ENCODE measurements at regions not wholly inside any gene's neighbourhood (a gene's known extent, or its start where the extent isn't known, plus 50 kb on each side); places are given as distances from the start of the nearest gene placed in this dataset.
A peak's percentile ranks its signal among the peaks of the same experiment; 100 is the strongest.

DNA sequence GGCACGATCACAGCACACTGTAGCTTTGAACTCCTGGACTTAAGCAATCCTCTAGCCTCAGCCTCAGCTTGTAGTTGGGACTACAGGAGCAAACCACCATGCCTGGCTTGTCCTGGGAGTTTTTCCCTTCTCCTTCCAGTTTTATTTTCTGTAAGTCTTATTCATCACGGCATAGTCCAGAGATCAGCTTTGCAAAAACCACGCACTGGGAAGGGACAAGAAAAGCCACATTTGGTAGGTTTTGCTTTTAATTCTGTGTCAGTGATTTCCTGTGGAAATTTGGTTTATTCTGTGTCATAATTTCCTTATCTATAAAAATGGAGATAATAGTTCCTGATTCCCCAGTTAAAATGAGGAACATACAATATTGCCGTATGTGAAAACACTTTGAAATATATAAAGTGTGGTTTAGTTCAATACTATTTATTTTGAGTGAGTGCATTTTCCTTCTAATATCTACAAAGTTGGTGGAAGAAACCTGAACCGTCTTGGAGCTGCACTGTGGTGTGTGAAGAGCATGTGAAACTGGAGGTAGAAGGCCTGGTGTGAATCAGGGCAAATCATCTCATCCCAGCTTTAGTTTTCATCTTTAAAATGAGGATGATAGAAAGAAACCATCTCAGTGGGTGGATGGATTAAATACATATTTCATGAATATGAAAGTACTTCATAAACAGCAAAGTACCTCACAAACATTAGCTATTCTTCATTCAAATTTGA is 92.8 kb upstream of the ELL2 start:
- H3K4me1 ChIP-seq (ENCODE audit: control insufficient read depth in 1 of 2, low read depth in 2 of 2) = peaks cover 22 to 52% of the 10 kb centered on the region in 2 donors
- H3K9me3 ChIP-seq = no peaks in the 10 kb centered on the region
- H3K4me3 ChIP-seq = peak overlapping the region; percentile 37
- peak overlapping the region; percentile 58 to 74 for H3K27ac ChIP-seq
- DNase-seq (ENCODE audit: low spot score) (no peak), ATAC-seq (ENCODE audit: insufficient number of reproducible peaks, low FRiP score, low read depth) (no peak)
- TF ChIP-seq CTCF (IDR thresholded peaks at IDR 0.05) = no peak
- H3K27me3 ChIP-seq (replicated peaks; ENCODE audit: insufficient read depth) = no peaks in the 10 kb centered on the region
- no peaks in the 10 kb centered on the region for H3K36me3 ChIP-seq

DNA sequence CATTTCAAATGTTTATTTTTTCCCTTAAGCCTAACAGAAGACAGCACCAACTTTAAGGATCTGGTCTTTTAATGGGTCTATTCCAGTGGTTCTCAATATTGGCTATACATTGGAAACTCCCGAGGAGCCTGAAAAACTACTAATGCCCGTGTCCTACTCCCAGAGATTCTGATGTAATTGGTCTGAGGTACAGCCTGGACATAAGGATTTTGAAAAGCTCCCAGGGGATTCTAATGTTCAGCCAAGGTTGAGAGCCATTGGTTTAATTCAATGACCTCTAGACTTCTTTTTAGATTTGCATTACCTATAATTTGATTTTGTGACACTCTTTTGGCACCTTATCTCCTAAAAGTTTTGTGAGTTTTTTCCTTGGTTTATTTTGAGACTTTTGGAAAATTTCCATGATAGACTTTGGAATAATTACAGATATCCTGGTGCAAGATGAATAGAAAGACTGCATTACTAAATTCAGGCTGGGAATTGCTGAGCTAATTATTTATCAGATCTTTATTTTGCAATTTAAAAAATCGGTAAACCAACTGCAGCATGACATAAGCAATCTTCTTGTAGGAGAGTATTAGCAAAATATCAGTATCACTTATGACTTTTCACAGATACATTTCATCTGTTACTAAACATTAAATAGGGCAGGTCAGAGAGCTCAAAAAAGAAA is 91.5 kb upstream of the ELL2 start:
- ATAC-seq (ENCODE audit: insufficient number of reproducible peaks, low FRiP score, low read depth) (no peak), DNase-seq (ENCODE audit: low spot score) (no peak)
- Histone ChIP-seq H3K36me3 (no peaks in the 10 kb centered on the region), H3K4me3 (no peak overlapping the region), H3K27me3 (replicated peaks; ENCODE audit: insufficient read depth) (no peaks in the 10 kb centered on the region), H3K27ac (peak overlapping the region; percentile 74 to 81), H3K4me1 (ENCODE audit: control insufficient read depth in 1 of 2, low read depth in 2 of 2) (peaks cover 31 to 56% of the 10 kb centered on the region in 2 donors), H3K9me3 (no peaks in the 10 kb centered on the region)
- TF ChIP-seq CTCF (IDR thresholded peaks at IDR 0.05) = no peak

DNA sequence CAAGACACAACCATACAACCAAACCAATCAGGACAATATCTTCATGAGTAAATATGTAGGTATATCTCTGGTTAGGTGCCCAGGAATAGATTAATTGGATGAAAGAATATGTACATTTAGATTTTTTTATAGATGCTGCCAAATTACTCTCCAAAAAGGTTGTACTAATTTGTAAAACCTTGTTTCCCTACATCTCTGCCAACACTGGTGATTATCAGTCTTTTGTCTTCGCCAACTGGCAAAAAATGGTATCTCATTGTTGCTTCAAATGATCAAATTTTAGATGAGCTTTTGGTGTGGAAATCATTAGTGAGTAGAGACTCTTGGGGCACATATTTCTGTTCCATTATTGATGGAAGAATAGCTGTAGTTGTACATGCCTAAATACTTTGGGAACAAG is 90.7 kb upstream of the ELL2 start:
- ATAC-seq (ENCODE audit: insufficient number of reproducible peaks, low FRiP score, low read depth) = no peak
- H3K36me3 ChIP-seq = no peaks in the 10 kb centered on the region
- no peak for DNase-seq (ENCODE audit: low spot score)
- H3K4me3 ChIP-seq = no peak overlapping the region
- H3K27me3 ChIP-seq (replicated peaks; ENCODE audit: insufficient read depth) = no peaks in the 10 kb centered on the region
- TF ChIP-seq CTCF (IDR thresholded peaks at IDR 0.05) = no peak
- H3K4me1 ChIP-seq (ENCODE audit: control insufficient read depth in 1 of 2, low read depth in 2 of 2) = peaks cover 31 to 56% of the 10 kb centered on the region in 2 donors
- no peaks in the 10 kb centered on the region for H3K9me3 ChIP-seq
- H3K27ac ChIP-seq = peak overlapping the region; percentile 74 to 81

GRCh38 chr5:96051401-96051830 is 89.8 kb upstream of the ELL2 start:
- no peak for DNase-seq (ENCODE audit: low spot score)
- no peaks in the 10 kb centered on the region for H3K9me3 ChIP-seq

More at GRCh38 chr5:96051401-96051830, 89.8 kb upstream of the ELL2 start:
- peaks cover 31 to 49% of the 10 kb centered on the region in 2 donors for H3K4me1 ChIP-seq (ENCODE audit: control insufficient read depth in 1 of 2, low read depth in 2 of 2)
- H3K36me3 ChIP-seq = no peaks in the 10 kb centered on the region
- H3K4me3 ChIP-seq = no peak overlapping the region
- no peak for ATAC-seq (ENCODE audit: insufficient number of reproducible peaks, low FRiP score, low read depth)
- no peak for TF ChIP-seq CTCF (IDR thresholded peaks at IDR 0.05)
- H3K27me3 ChIP-seq (replicated peaks; ENCODE audit: insufficient read depth) = no peaks in the 10 kb centered on the region
- H3K27ac ChIP-seq = peak overlapping the region; percentile 74 to 81

Measured in thoracic aorta (tissue), 2 donors.